Right hindlimb (tissue), 1 donor: ENCODE measurements at regions not wholly inside any gene's neighbourhood (a gene's known extent, or its start where the extent isn't known, plus 50 kb on each side); places are given as distances from the start of the nearest gene placed in this dataset.

Source experiments
- DNase-seq: peaks from one replicate; pipeline ENCODE4 v3.0.0-alpha.2; 2018

GRCh38 chr1:59156526-59157199, 140.2 kb upstream of the FGGY start:
- no peak for DNase-seq

GRCh38 chr1:59158321-59158720, 138.6 kb upstream of the FGGY start:
- DNase-seq: no peak

- DNase-seq: no peak
Observed at GRCh38 chr1:59159557-59160203, 137.2 kb upstream of the FGGY start.

- DNase-seq: no peak
Observed at GRCh38 chr1:59161136-59161535, 135.8 kb upstream of the FGGY start.

GRCh38 chr1:59162665-59163064, 134.2 kb upstream of the FGGY start:
- DNase-seq: no peak

GRCh38 chr1:59163268-59164092, 133.4 kb upstream of the FGGY start:
- peak; percentile 35 for DNase-seq

GRCh38 chr1:59164371-59164770, 132.5 kb upstream of the FGGY start:
- DNase-seq: no peak

- no peak for DNase-seq
Observed at GRCh38 chr1:59165353-59165752, 131.5 kb upstream of the FGGY start.

GRCh38 chr1:59169703-59170102, 127.2 kb upstream of the FGGY start:
- DNase-seq: no peak

GRCh38 chr1:59170659-59171058, 126.2 kb upstream of the FGGY start:
- no peak for DNase-seq

- DNase-seq: no peak
Observed at GRCh38 chr1:59171788-59172187, 125.1 kb upstream of the FGGY start.

GRCh38 chr1:59172693-59173092, 124.2 kb upstream of the FGGY start:
- DNase-seq: no peak

GRCh38 chr1:59173721-59174120, 123.2 kb upstream of the FGGY start:
- no peak for DNase-seq

GRCh38 chr1:59176471-59176870, 120.4 kb upstream of the FGGY start:
- no peak for DNase-seq

GRCh38 chr1:59177756-59178155, 119.1 kb upstream of the FGGY start:
- DNase-seq: no peak

- DNase-seq: peak; percentile 92
Observed at GRCh38 chr1:59178339-59179187, 118.3 kb upstream of the FGGY start.

GRCh38 chr1:59179673-59180072, 117.2 kb upstream of the FGGY start:
- no peak for DNase-seq

GRCh38 chr1:59180735-59181134, 116.2 kb upstream of the FGGY start:
- DNase-seq: no peak

GRCh38 chr1:59183749-59184317, 113.1 kb upstream of the FGGY start:
- DNase-seq: no peak

GRCh38 chr1:59184365-59184905, 112.5 kb upstream of the FGGY start:
- no peak for DNase-seq

GRCh38 chr1:59185163-59185860, 111.6 kb upstream of the FGGY start:
- DNase-seq: no peak

GRCh38 chr1:59186656-59187055, 110.2 kb upstream of the FGGY start:
- DNase-seq: peak; percentile 59
